A673 (cell line): ENCODE measurements at regions not wholly inside any gene's neighbourhood (a gene's known extent, or its start where the extent isn't known, plus 50 kb on each side); places are given as distances from the start of the nearest gene placed in this dataset.

Source experiments
- BruUV-seq: library from RNA; stranded (reverse); fragments of 400-500 nt; replicated peaks from 2 replicates; lab custom pipeline; 2021; lab: Mats Ljungman, UMichigan
- CTCF ChIA-PET: fragments of 300-600 bp; sonication (Branson Sonifier 250); formaldehyde crosslinking; loops from one replicate; lab custom pipeline; 2022; ENCODE audit warnings: antibody characterized with exemption; lab: Charles Lee
- POLR2A ChIA-PET: fragments of 300-600 bp; sonication (Branson Sonifier 250); formaldehyde crosslinking; loops from one replicate; lab custom pipeline; 2022; ENCODE audit warnings: antibody characterized with exemption; ENCODE audit not compliant: low non-redundant PET; lab: Charles Lee
- DNase-seq: peaks from one replicate; pipeline ENCODE4 v3.0.0-alpha.2; 2015; ENCODE audit warnings: low spot score
- H3K27ac ChIP-seq: fragments of 200-600 bp; sonication (generic); 2 replicates; pipeline ENCODE4 v1.5.1; 2016; ENCODE audit warnings: mixed run types, low read depth, mild to moderate bottlenecking, mixed read lengths, antibody characterized with exemption, low read length; ENCODE audit not compliant: poor library complexity, severe bottlenecking
- H3K27me3 ChIP-seq: fragments of 200-600 bp; sonication (generic); replicated peaks from 2 replicates; pipeline ENCODE4 v1.6.1; 2017; ENCODE audit warnings: mixed run types, low read depth, mild to moderate bottlenecking, mixed read lengths, antibody characterized with exemption, low read length; ENCODE audit not compliant: insufficient read depth, poor library complexity
- H3K36me3 ChIP-seq: fragments of 200-600 bp; sonication (generic); 2 replicates; pipeline ENCODE4 v1.6.1; 2016; ENCODE audit warnings: mixed run types, mild to moderate bottlenecking, mixed read lengths, antibody characterized with exemption, low read length; ENCODE audit not compliant: insufficient read depth, poor library complexity, severe bottlenecking
- H3K4me1 ChIP-seq: fragments of 200-600 bp; sonication (generic); 2 replicates; pipeline ENCODE4 v1.6.1; 2017; ENCODE audit warnings: mixed run types, mild to moderate bottlenecking, mixed read lengths, antibody characterized with exemption, low read length; ENCODE audit not compliant: insufficient read depth, poor library complexity, severe bottlenecking
- H3K4me3 ChIP-seq: fragments of 200-600 bp; sonication (generic); 2 replicates; pipeline ENCODE4 v1.5.1; 2016; ENCODE audit warnings: low read depth, mixed run types, mild to moderate bottlenecking, mixed read lengths, low read length; ENCODE audit not compliant: poor library complexity, severe bottlenecking
- H3K9me3 ChIP-seq: fragments of 200-600 bp; sonication (generic); 2 replicates; pipeline ENCODE4 v1.6.1; 2016; ENCODE audit warnings: mixed run types, low read depth, mild to moderate bottlenecking, mixed read lengths, antibody characterized with exemption, low read length; ENCODE audit not compliant: poor library complexity, severe bottlenecking
- EZH2 ChIP-seq: fragments of 200-600 bp; sonication (generic); IDR thresholded peaks from 2 replicates; pipeline ENCODE4 v1.6.1; 2017; ENCODE audit warnings: borderline replicate concordance, low read depth, mild to moderate bottlenecking, mixed read lengths, antibody characterized with exemption, low read length; ENCODE audit not compliant: poor library complexity, severe bottlenecking
- intact Hi-C: fragments of 100-400 bp; cut with micrococcal nuclease; formaldehyde crosslinking; loops from one replicate; pipeline ENCODE4 v1.10.0; 2022; ENCODE audit not compliant: unreplicated experiment
- TF ChIP-seq, protein P1 (sequence below): fragments of 300-800, 200-600 bp; sonication (generic); conservative IDR thresholded peaks from 2 replicates; pipeline ENCODE4 v1.5.1; 2017; ENCODE audit warnings: low read depth, mild to moderate bottlenecking, antibody characterized with exemption, low read length, moderate library complexity, mixed read lengths

GRCh38 chr12:77687321-77687720 lies 143.4 kb upstream of the NAV3 start:
- no peak for TF ChIP-seq EZH2
- TF ChIP-seq, protein P1, sequence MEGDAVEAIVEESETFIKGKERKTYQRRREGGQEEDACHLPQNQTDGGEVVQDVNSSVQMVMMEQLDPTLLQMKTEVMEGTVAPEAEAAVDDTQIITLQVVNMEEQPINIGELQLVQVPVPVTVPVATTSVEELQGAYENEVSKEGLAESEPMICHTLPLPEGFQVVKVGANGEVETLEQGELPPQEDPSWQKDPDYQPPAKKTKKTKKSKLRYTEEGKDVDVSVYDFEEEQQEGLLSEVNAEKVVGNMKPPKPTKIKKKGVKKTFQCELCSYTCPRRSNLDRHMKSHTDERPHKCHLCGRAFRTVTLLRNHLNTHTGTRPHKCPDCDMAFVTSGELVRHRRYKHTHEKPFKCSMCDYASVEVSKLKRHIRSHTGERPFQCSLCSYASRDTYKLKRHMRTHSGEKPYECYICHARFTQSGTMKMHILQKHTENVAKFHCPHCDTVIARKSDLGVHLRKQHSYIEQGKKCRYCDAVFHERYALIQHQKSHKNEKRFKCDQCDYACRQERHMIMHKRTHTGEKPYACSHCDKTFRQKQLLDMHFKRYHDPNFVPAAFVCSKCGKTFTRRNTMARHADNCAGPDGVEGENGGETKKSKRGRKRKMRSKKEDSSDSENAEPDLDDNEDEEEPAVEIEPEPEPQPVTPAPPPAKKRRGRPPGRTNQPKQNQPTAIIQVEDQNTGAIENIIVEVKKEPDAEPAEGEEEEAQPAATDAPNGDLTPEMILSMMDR = no peak
- no TSS peak for BruUV-seq
- H3K27me3 ChIP-seq = no peaks in the 10 kb centered on the region
- intact Hi-C loops = loop anchor here (5.0 to 10.0 kb wide), 2 partner anchors 70 to 1063 kb away; no protein-coding TSS in a partner anchor
- POLR2A ChIA-PET = no interaction called here
- H3K4me3 ChIP-seq = no peak overlapping the region
- H3K36me3 ChIP-seq = no peaks in the 10 kb centered on the region
- peaks cover 8% of the 10 kb centered on the region for H3K4me1 ChIP-seq
- no peaks in the 10 kb centered on the region for H3K9me3 ChIP-seq
- H3K27ac ChIP-seq = no peak overlapping the region
- CTCF ChIA-PET = no interaction called here
- DNase-seq = no peak

GRCh38 chr12:77686760-77687159 lies 143.9 kb upstream of the NAV3 start:
- TF ChIP-seq EZH2 = no peak
- TF ChIP-seq, protein P1 = peak; percentile 51; the same call in 1 of the 2 replicates
- no TSS peak for BruUV-seq
- no peaks in the 10 kb centered on the region for H3K36me3 ChIP-seq
- ChIA-PET POLR2A (no interaction called here), CTCF (no interaction called here)
- peaks cover 8% of the 10 kb centered on the region for H3K4me1 ChIP-seq
- H3K27ac ChIP-seq = no peak overlapping the region
- H3K27me3 ChIP-seq = no peaks in the 10 kb centered on the region
- peak; percentile 21 for DNase-seq
- no peak overlapping the region for H3K4me3 ChIP-seq
- intact Hi-C loops = loop anchor here (5.0 to 10.0 kb wide), 2 partner anchors 69 to 1062 kb away; no protein-coding TSS in a partner anchor
- H3K9me3 ChIP-seq = no peaks in the 10 kb centered on the region

DNA sequence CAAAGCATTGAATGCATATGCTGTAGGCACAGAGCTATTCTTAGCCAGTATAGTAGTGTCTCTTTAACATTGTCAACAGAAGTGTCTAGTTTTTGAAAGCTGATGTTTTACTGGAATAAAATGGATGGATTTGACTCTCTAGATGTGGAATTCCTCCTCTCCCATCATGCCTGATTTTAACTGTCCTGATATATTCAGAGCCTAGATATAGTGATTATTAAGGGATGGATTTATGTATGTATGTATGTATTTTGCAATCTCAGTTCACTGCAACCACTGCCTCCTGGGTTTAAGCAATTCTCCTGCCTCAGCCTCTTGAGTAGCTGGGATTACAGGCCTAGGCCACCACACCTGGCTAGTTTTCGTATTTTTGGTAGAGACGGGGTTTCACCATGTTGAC lies 144.8 kb upstream of the NAV3 start:
- ChIA-PET POLR2A (no interaction called here), CTCF (interaction anchor here (0.6 to 1.8 kb wide), 8 partner anchors 34 to 807 kb away, joined by 3 to 9 read pairs (median 3); partner anchors contain the start of gene CSRP2)
- Histone ChIP-seq H3K27ac (no peak overlapping the region), H3K4me1 (peaks cover 8% of the 10 kb centered on the region), H3K27me3 (no peaks in the 10 kb centered on the region), H3K4me3 (no peak overlapping the region), H3K9me3 (no peaks in the 10 kb centered on the region), H3K36me3 (no peaks in the 10 kb centered on the region)
- BruUV-seq = no TSS peak
- intact Hi-C loops = loop anchor here (1.0 to 10.0 kb wide), 4 partner anchors 69 to 1061 kb away; no protein-coding TSS in a partner anchor
- no peak for DNase-seq
- TF ChIP-seq, protein P1 = no peak
- TF ChIP-seq EZH2 = no peak
